Astrocyte (in vitro differentiated cells and primary cell): ENCODE measurements at regions not wholly inside any gene's neighbourhood (a gene's known extent, or its start where the extent isn't known, plus 50 kb on each side); places are given as distances from the start of the nearest gene placed in this dataset.
A peak's percentile ranks its signal among the peaks of the same experiment; 100 is the strongest.

Experiments
- DNase-seq: peaks from one replicate; pipeline ENCODE4 v3.0.0-alpha.2; 2010; ENCODE audit warnings: low read depth
- FAIRE-seq: peaks from 2 replicates; lab custom pipeline; 2011; peaks lifted over from hg19 to GRCh38; lab: Jason Lieb, UNC
- H2AFZ ChIP-seq: 2 replicates; pipeline ENCODE4 v1.6.0; 2012; ENCODE audit warnings: low read depth, low read length, inconsistent platforms
- H3K27ac ChIP-seq: 2 replicates; pipeline ENCODE4 v1.5.1; 2011; ENCODE audit warnings: low read depth, low read length, inconsistent platforms
- H3K27me3 ChIP-seq: 2 replicates; pipeline ENCODE4 v1.6.0; 2011; ENCODE audit warnings: low read length, inconsistent platforms; ENCODE audit not compliant: insufficient read depth
- H3K36me3 ChIP-seq: 2 replicates; pipeline ENCODE4 v1.5.1; 2011; ENCODE audit warnings: low read length, inconsistent platforms; ENCODE audit not compliant: insufficient read depth
- H3K4me1 ChIP-seq: 2 replicates; pipeline ENCODE4 v1.5.1; 2011; ENCODE audit warnings: low read length, inconsistent platforms; ENCODE audit not compliant: insufficient read depth
- H3K4me2 ChIP-seq: 2 replicates; pipeline ENCODE4 v1.6.0; 2012; ENCODE audit warnings: low read length, inconsistent platforms
- H3K4me3 ChIP-seq: 2 replicates; pipeline ENCODE4 v1.5.1; 2011; ENCODE audit warnings: low read depth, mild to moderate bottlenecking, low read length, inconsistent platforms; ENCODE audit not compliant: insufficient read depth
- H3K79me2 ChIP-seq: 2 replicates; pipeline ENCODE4 v1.6.0; 2012; ENCODE audit warnings: mild to moderate bottlenecking, low read length, inconsistent platforms; ENCODE audit not compliant: insufficient read depth
- H3K9ac ChIP-seq: 2 replicates; pipeline ENCODE4 v1.6.0; 2012; ENCODE audit warnings: mild to moderate bottlenecking, low read length, inconsistent platforms
- H3K9me3 ChIP-seq: 2 replicates; pipeline ENCODE4 v1.5.1; 2012; ENCODE audit warnings: low read depth, mild to moderate bottlenecking, low read length, inconsistent platforms; ENCODE audit not compliant: insufficient read depth
- H4K20me1 ChIP-seq: 2 replicates; pipeline ENCODE4 v1.6.0; 2012; ENCODE audit warnings: low read length, inconsistent platforms; ENCODE audit not compliant: insufficient read depth
- H3K27ac Mint-ChIP-seq: one replicate; pipeline ENCODE4 v1.8.0; 2021; ENCODE audit warnings: mild to moderate bottlenecking, mixed read lengths; ENCODE audit not compliant: unreplicated experiment
- H3K27me3 Mint-ChIP-seq: one replicate; pipeline ENCODE4 v1.8.0; 2021; ENCODE audit warnings: low read depth, mixed read lengths; ENCODE audit not compliant: unreplicated experiment
- H3K36me3 Mint-ChIP-seq: one replicate; pipeline ENCODE4 v1.8.0; 2021; ENCODE audit warnings: low read depth, mixed read lengths; ENCODE audit not compliant: unreplicated experiment
- H3K4me1 Mint-ChIP-seq: one replicate; pipeline ENCODE4 v1.8.0; 2021; ENCODE audit warnings: low read depth, mixed read lengths; ENCODE audit not compliant: unreplicated experiment
- H3K4me3 Mint-ChIP-seq: one replicate; pipeline ENCODE4 v1.8.0; 2021; ENCODE audit warnings: mild to moderate bottlenecking, moderate library complexity, mixed read lengths; ENCODE audit not compliant: unreplicated experiment
- H3K9me3 Mint-ChIP-seq: one replicate; pipeline ENCODE4 v1.8.0; 2021; ENCODE audit warnings: mild to moderate bottlenecking, mixed read lengths; ENCODE audit not compliant: unreplicated experiment
- EZH2 ChIP-seq: IDR thresholded peaks from 2 replicates; pipeline ENCODE4 v1.6.1; 2012; ENCODE audit warnings: mild to moderate bottlenecking, low read length, inconsistent platforms; ENCODE audit not compliant: insufficient read depth
- TF ChIP-seq, protein P1 (sequence below): IDR thresholded peaks from 2 replicates; pipeline ENCODE4 v1.5.1; 2011; ENCODE audit warnings: low read depth, mild to moderate bottlenecking, inconsistent platforms, low read length, moderate library complexity; ENCODE audit not compliant: insufficient read depth

DNA sequence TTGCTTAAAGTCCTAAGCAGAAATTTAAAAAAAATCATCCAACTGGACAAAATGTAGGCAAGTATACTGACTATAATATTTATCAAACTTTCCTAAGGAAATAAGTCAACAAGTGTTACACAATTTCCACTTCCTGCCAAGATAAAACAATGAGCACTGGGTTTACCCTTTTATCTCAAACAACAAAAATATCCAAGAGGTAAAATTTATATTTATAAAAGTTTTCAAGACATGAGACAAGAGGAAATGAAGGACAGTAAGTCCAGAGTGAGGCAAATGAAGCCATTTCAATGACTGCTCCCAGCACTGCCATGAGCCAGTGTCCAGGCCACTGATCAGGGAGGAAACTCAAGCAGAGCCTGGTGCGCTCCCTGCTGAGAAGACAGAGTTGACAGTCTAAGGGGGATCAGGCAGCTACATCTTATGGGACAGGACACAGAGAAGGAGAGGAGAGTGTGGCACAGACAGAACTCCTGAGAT lies 439.4 kb downstream of the RAP2B start:
- H2AFZ ChIP-seq = no peak overlapping the region
- H3K4me2 ChIP-seq = no peak overlapping the region
- H3K27ac Mint-ChIP-seq = no peak overlapping the region
- FAIRE-seq = no peak
- no peaks in the 10 kb centered on the region for H3K9me3 ChIP-seq
- no peak overlapping the region for H3K27ac ChIP-seq
- H3K27me3 ChIP-seq = peaks cover 5% of the 10 kb centered on the region
- H4K20me1 ChIP-seq = no peaks in the 10 kb centered on the region
- no peaks in the 10 kb centered on the region for H3K36me3 Mint-ChIP-seq
- no peak overlapping the region for H3K4me3 Mint-ChIP-seq
- H3K79me2 ChIP-seq = no peaks in the 10 kb centered on the region
- H3K4me1 Mint-ChIP-seq = peaks cover 11% of the 10 kb centered on the region
- H3K9ac ChIP-seq = no peak overlapping the region
- H3K4me3 ChIP-seq = no peak overlapping the region
- H3K9me3 Mint-ChIP-seq = no peaks in the 10 kb centered on the region
- no peak for DNase-seq
- TF ChIP-seq, protein P1, sequence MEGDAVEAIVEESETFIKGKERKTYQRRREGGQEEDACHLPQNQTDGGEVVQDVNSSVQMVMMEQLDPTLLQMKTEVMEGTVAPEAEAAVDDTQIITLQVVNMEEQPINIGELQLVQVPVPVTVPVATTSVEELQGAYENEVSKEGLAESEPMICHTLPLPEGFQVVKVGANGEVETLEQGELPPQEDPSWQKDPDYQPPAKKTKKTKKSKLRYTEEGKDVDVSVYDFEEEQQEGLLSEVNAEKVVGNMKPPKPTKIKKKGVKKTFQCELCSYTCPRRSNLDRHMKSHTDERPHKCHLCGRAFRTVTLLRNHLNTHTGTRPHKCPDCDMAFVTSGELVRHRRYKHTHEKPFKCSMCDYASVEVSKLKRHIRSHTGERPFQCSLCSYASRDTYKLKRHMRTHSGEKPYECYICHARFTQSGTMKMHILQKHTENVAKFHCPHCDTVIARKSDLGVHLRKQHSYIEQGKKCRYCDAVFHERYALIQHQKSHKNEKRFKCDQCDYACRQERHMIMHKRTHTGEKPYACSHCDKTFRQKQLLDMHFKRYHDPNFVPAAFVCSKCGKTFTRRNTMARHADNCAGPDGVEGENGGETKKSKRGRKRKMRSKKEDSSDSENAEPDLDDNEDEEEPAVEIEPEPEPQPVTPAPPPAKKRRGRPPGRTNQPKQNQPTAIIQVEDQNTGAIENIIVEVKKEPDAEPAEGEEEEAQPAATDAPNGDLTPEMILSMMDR = no peak
- TF ChIP-seq EZH2 = no peak
- H3K27me3 Mint-ChIP-seq = no peaks in the 10 kb centered on the region
- no peaks in the 10 kb centered on the region for H3K36me3 ChIP-seq
- H3K4me1 ChIP-seq = peaks cover 14% of the 10 kb centered on the region

DNA sequence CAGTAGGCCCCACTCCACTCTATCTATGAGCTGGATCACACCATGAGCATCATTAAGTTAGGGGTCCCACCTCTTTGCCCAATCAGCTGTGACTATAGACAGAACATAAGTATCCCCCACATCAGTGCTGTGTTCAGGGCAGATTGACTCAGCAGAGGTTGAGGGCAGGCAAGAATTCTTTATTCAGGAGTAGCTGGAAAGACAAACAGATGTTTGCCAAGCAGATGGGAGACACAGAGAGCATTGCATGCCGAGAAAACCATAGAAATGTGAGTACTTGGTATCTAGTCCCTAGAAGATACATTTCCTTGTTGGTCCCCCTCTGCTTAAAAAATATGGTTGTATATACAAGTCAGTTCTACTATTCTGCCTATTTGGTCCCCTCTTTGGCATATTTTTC lies 440.8 kb downstream of the RAP2B start:
- no peak overlapping the region for H3K4me3 ChIP-seq

DNA sequence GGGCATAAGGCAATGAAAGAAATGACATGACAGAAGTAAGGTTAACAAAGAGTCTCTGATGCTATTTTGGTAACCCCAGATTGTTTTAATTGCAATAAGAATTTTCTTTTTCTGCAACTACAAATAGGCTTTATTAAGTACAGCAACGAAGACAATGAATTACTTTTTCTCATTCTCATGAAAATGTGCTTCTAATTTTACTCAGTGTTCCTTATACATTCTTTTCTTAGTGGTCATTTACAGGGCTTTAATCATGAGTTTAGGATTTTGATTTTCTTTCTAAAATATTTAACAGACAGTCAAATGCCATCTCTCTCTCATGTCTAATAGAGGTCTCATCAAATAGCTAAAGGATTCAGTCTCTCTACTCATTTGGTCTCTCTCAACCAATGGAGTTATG lies 452.1 kb downstream of the RAP2B start:
- FAIRE-seq (peak; percentile 37), DNase-seq (no peak)
- no peak overlapping the region for H3K4me2 ChIP-seq
- no peaks in the 10 kb centered on the region for H3K9me3 ChIP-seq
- no peak overlapping the region for H3K4me3 ChIP-seq
- Mint-ChIP-seq H3K4me1 (peaks cover 14% of the 10 kb centered on the region), H3K27ac (peak overlapping the region; percentile 79), H3K4me3 (no peak overlapping the region), H3K9me3 (no peaks in the 10 kb centered on the region), H3K36me3 (no peaks in the 10 kb centered on the region), H3K27me3 (no peaks in the 10 kb centered on the region)
- no peaks in the 10 kb centered on the region for H4K20me1 ChIP-seq
- no peaks in the 10 kb centered on the region for H3K27me3 ChIP-seq
- H3K4me1 ChIP-seq = no peaks in the 10 kb centered on the region
- TF ChIP-seq EZH2 = no peak
- TF ChIP-seq, protein P1 = no peak
- H3K79me2 ChIP-seq = no peaks in the 10 kb centered on the region
- peak overlapping the region; percentile 49 for H2AFZ ChIP-seq
- no peaks in the 10 kb centered on the region for H3K36me3 ChIP-seq
- H3K9ac ChIP-seq = no peak overlapping the region
- H3K27ac ChIP-seq = peak overlapping the region; percentile 13

More for the DNA sequence above, 440.8 kb downstream of the RAP2B start:
- no peaks in the 10 kb centered on the region for H3K36me3 ChIP-seq
- no peaks in the 10 kb centered on the region for H3K9me3 Mint-ChIP-seq
- TF ChIP-seq, protein P1 = no peak
- no peak for TF ChIP-seq EZH2
- no peaks in the 10 kb centered on the region for H4K20me1 ChIP-seq
- H3K79me2 ChIP-seq = no peaks in the 10 kb centered on the region
- no peak overlapping the region for H2AFZ ChIP-seq
- peaks cover 5% of the 10 kb centered on the region for H3K27me3 ChIP-seq
- H3K4me1 Mint-ChIP-seq = peaks cover 11% of the 10 kb centered on the region
- no peaks in the 10 kb centered on the region for H3K36me3 Mint-ChIP-seq
- H3K4me2 ChIP-seq = no peak overlapping the region
- H3K27me3 Mint-ChIP-seq = no peaks in the 10 kb centered on the region
- no peaks in the 10 kb centered on the region for H3K9me3 ChIP-seq
- no peak overlapping the region for H3K9ac ChIP-seq
- H3K27ac ChIP-seq = no peak overlapping the region
- H3K4me1 ChIP-seq = peaks cover 14% of the 10 kb centered on the region
- no peak for DNase-seq
- FAIRE-seq = no peak
- H3K4me3 Mint-ChIP-seq = no peak overlapping the region
- H3K27ac Mint-ChIP-seq = no peak overlapping the region
